Left ventricle myocardium inferior (tissue), 1 donor: ENCODE measurements at regions not wholly inside any gene's neighbourhood (a gene's known extent, or its start where the extent isn't known, plus 50 kb on each side); places are given as distances from the start of the nearest gene placed in this dataset.

Source experiments
- DNase-seq: peaks from one replicate; pipeline ENCODE4 v3.0.0-alpha.2; 2020
- H3K27ac ChIP-seq: fragments of 200-600 bp; replicated peaks from 2 replicates; pipeline ENCODE4 v1.8.0; 2021
- H3K27me3 ChIP-seq: fragments of 200-600 bp; 2 replicates; pipeline ENCODE4 v1.8.0; 2021; ENCODE audit warnings: low read depth
- H3K36me3 ChIP-seq: fragments of 200-600 bp; 2 replicates; pipeline ENCODE4 v1.8.0; 2021
- H3K4me1 ChIP-seq: fragments of 200-600 bp; 2 replicates; pipeline ENCODE4 v1.8.0; 2021
- H3K4me3 ChIP-seq: fragments of 200-600 bp; 2 replicates; pipeline ENCODE4 v1.8.0; 2021; ENCODE audit warnings: mild to moderate bottlenecking, moderate library complexity
- H3K9me3 ChIP-seq: fragments of 200-600 bp; replicated peaks from 2 replicates; pipeline ENCODE4 v1.8.0; 2021
- CTCF ChIP-seq: fragments of 200-600 bp; IDR thresholded peaks from 2 replicates; pipeline ENCODE4 v1.8.0; 2021; ENCODE audit warnings: antibody characterized with exemption, mild to moderate bottlenecking, borderline replicate concordance
- intact Hi-C: fragments of 100-400 bp; cut with micrococcal nuclease; formaldehyde crosslinking; loops from one replicate; pipeline ENCODE4 v1.11.0; 2022
- donor health status: DM: no; HTN: yes; CAD: no; lungs with severe emphysema.

- Histone ChIP-seq H3K4me3 (peak overlapping the region; percentile 42), H3K9me3 (no peaks in the 10 kb centered on the region), H3K4me1 (no peaks in the 10 kb centered on the region), H3K27me3 (peaks cover 44% of the 10 kb centered on the region), H3K27ac (no peak overlapping the region), H3K36me3 (no peaks in the 10 kb centered on the region)
- no peak for TF ChIP-seq CTCF
- DNase-seq = no peak
- intact Hi-C loops = no loop called here
Observed at GRCh38 chr7:12111422-12112405, 99.4 kb upstream of the TMEM106B start.

DNA sequence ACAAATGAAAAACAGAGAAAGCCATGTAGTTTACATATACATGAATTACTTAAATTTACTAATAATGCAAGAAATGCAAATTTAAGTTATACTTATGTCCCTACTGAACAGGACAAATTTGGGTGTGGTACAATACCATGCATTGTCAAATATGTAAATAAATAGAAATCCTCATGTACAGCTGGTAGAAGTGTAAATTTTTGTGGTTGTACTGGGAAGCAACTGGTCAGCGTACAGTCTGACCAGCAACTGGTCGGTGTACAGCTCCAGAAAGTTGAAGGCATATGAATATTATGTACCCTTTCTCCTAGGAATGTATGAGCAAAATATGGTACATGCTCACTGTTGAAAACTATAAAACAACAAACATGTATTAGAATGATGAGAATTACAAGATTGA lies 93.9 kb upstream of the TMEM106B start:
- Histone ChIP-seq H3K27ac (no peak overlapping the region), H3K9me3 (no peaks in the 10 kb centered on the region), H3K4me3 (no peak overlapping the region), H3K4me1 (no peaks in the 10 kb centered on the region), H3K36me3 (no peaks in the 10 kb centered on the region), H3K27me3 (peaks cover 19% of the 10 kb centered on the region)
- TF ChIP-seq CTCF = no peak
- intact Hi-C loops = no loop called here
- DNase-seq = no peak

DNA sequence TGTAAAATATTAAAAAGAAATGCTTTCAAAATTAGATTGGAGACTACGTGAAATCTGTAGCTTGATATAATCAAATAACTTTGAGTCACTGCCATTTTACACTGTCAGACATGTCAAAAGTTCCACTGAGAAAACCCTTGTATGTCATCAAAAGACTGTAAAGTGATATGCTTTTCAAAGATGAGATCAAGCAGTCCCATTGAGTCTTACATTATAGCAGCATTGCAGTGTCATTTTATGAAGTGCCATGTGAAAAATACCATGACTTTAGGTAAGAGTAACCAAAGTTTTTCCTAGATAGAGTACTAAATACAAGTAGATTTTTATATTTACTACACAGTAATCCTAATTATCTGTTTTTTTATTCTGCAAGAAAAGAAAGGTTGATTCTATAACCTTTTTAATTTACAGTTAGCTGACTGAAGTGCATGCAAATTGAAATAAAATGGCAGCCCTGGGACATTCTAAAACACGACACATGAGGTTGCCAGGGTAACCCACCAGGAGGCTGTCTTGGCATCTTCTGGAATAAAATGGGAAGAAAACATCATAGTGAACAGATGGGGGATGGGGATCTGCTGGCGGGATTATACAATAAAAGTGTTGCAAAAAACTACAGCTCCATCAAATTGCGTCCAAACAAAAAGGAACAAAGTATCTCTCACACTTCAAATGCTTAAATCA lies 91.3 kb upstream of the TMEM106B start:
- no peak for TF ChIP-seq CTCF
- Histone ChIP-seq H3K27me3 (no peaks in the 10 kb centered on the region), H3K36me3 (no peaks in the 10 kb centered on the region), H3K9me3 (no peaks in the 10 kb centered on the region), H3K4me1 (no peaks in the 10 kb centered on the region), H3K4me3 (no peak overlapping the region), H3K27ac (no peak overlapping the region)
- intact Hi-C loops = no loop called here
- DNase-seq = no peak

- no peak overlapping the region for H3K4me3 ChIP-seq
- no peak for TF ChIP-seq CTCF
- intact Hi-C loops = no loop called here
- DNase-seq = no peak
- no peaks in the 10 kb centered on the region for H3K9me3 ChIP-seq
- no peaks in the 10 kb centered on the region for H3K36me3 ChIP-seq
- H3K27me3 ChIP-seq = no peaks in the 10 kb centered on the region
- no peak overlapping the region for H3K27ac ChIP-seq
- H3K4me1 ChIP-seq = no peaks in the 10 kb centered on the region
Observed at GRCh38 chr7:12120632-12121031, 90.5 kb upstream of the TMEM106B start.

GRCh38 chr7:12123172-12123571 lies 87.9 kb upstream of the TMEM106B start:
- H3K36me3 ChIP-seq = no peaks in the 10 kb centered on the region
- no peaks in the 10 kb centered on the region for H3K27me3 ChIP-seq
- H3K9me3 ChIP-seq = no peaks in the 10 kb centered on the region
- no peak overlapping the region for H3K4me3 ChIP-seq
- intact Hi-C loops = no loop called here
- H3K4me1 ChIP-seq = no peaks in the 10 kb centered on the region
- no peak for TF ChIP-seq CTCF
- no peak overlapping the region for H3K27ac ChIP-seq
- no peak for DNase-seq
